HepG2 (cell line): ENCODE measurements at regions not wholly inside any gene's neighbourhood (a gene's known extent, or its start where the extent isn't known, plus 50 kb on each side); places are given as distances from the start of the nearest gene placed in this dataset.

Experiments
- ATAC-seq: fragments of 200-7000 bp; cut with Tn5 transposase; 3 replicates; pipeline ENCODE4 v1.9.1; 2020; ENCODE audit warnings: mild to moderate bottlenecking, moderate library complexity
- BruUV-seq: library from RNA; stranded (reverse); fragments of 400-500 nt; replicated peaks from 2 replicates; lab custom pipeline; 2021; lab: Mats Ljungman, UMichigan
- CTCF ChIA-PET: fragments of 300-600 bp; formaldehyde crosslinking; extraction: SDS; loops from one replicate; lab custom pipeline; 2021; ENCODE audit warnings: low total read pairs, inconsistent platforms, low intra/inter-chr PET ratio; lab: Yijun Ruan, JAX
- POLR2A ChIA-PET: fragments of 350-600 bp; sonication (Branson Sonifier 250); formaldehyde crosslinking; loops from one replicate; lab custom pipeline; 2020; ENCODE audit warnings: antibody characterized with exemption, inconsistent platforms; lab: Yijun Ruan, JAX
- DNase-seq: peaks from one replicate; pipeline ENCODE4 v3.0.0-alpha.2; 2015; ENCODE audit warnings: low spot score
- FAIRE-seq: peaks from 3 replicates; lab custom pipeline; 2011; peaks lifted over from hg19 to GRCh38; lab: Jason Lieb, UNC
- H2AFZ ChIP-seq: one replicate; pipeline ENCODE4 v1.6.1; 2011; ENCODE audit warnings: low read length, inconsistent platforms
- H3K27ac ChIP-seq: fragments of 300-600 bp; 3 replicates; pipeline ENCODE4 v1.8.0; 2011; ENCODE audit warnings: mixed run types, mild to moderate bottlenecking, mixed read lengths, low read length, inconsistent platforms; ENCODE audit not compliant: insufficient read depth; ENCODE audit errors: extremely low read length
- H3K27me3 ChIP-seq, 2 experiments: fragments of 200-600 bp in 1 of 2; 2 replicates in 1 of 2; 3 replicates in 1 of 2; pipeline versions ENCODE4 v1.6.0 to v1.8.0; 2011; ENCODE audit warnings: low read length in 2 of 2, mild to moderate bottlenecking in 2 of 2, moderate library complexity in 2 of 2, inconsistent platforms in 1 of 2; ENCODE audit not compliant: insufficient read depth in 2 of 2, control insufficient read depth in 1 of 2
- H3K36me3 ChIP-seq, 2 experiments: fragments of 200-600 bp in 1 of 2; replicated peaks in 1 of 2; 2 replicates in 1 of 2; 3 replicates in 1 of 2; pipeline versions ENCODE4 v1.5.1 to v1.8.0; 2011; ENCODE audit warnings: low read length in 2 of 2, inconsistent platforms in 1 of 2; ENCODE audit not compliant: insufficient read depth in 2 of 2, control insufficient read depth in 1 of 2
- H3K4me1 ChIP-seq: 2 replicates; pipeline ENCODE4 v1.5.1; 2012; ENCODE audit warnings: low read length, inconsistent platforms; ENCODE audit not compliant: insufficient read depth
- H3K4me2 ChIP-seq: 2 replicates; pipeline ENCODE4 v1.6.0; 2011; ENCODE audit warnings: low read depth, low read length, inconsistent platforms
- H3K4me3 ChIP-seq, 3 experiments: fragments of 200-600 bp in 1 of 3; sonication (generic), shearing (Covaris generic) in 1 of 3; replicated peaks in 1 of 3; 2 replicates each; pipeline ENCODE4 v1.5.1; 2011 to 2016; ENCODE audit warnings: low read length in 3 of 3, inconsistent platforms in 2 of 3, low read depth in 2 of 3, mild to moderate bottlenecking in 2 of 3, control low read depth in 1 of 3, mixed read lengths in 1 of 3; ENCODE audit not compliant: insufficient read depth in 1 of 3
- H3K79me2 ChIP-seq: one replicate; pipeline ENCODE4 v1.6.1; 2011; ENCODE audit warnings: low read length, inconsistent platforms; ENCODE audit not compliant: insufficient read depth
- H3K9ac ChIP-seq: 2 replicates; pipeline ENCODE4 v1.6.0; 2011; ENCODE audit warnings: mild to moderate bottlenecking, low read depth, low read length, inconsistent platforms; ENCODE audit not compliant: insufficient read depth
- H3K9me3 ChIP-seq: 2 replicates; pipeline ENCODE4 v1.5.1; 2012; ENCODE audit warnings: mild to moderate bottlenecking, low read length
- H4K20me1 ChIP-seq: 2 replicates; pipeline ENCODE4 v1.6.0; 2011; ENCODE audit warnings: inconsistent platforms, mild to moderate bottlenecking, low read length, moderate library complexity; ENCODE audit not compliant: insufficient read depth
- ARNTL ChIP-seq: sonication (generic); formaldehyde crosslinking; IDR thresholded peaks from 2 replicates; pipeline ENCODE4 v1.4.0; 2020; ENCODE audit warnings: mild to moderate bottlenecking, missing genetic modification reagents
- HCFC1 ChIP-seq: fragments of 150-350 bp; IDR thresholded peaks from 2 replicates; pipeline ENCODE4 v1.6.1; 2014; ENCODE audit warnings: low read depth, low read length
- MTA1 ChIP-seq: sonication (generic); formaldehyde crosslinking; IDR thresholded peaks from 2 replicates; pipeline ENCODE4 v1.4.0; 2020; ENCODE audit warnings: missing genetic modification reagents, mild to moderate bottlenecking, borderline replicate concordance
- PAX8 ChIP-seq: sonication (generic); formaldehyde crosslinking; IDR thresholded peaks from 2 replicates; pipeline ENCODE4 v1.8.0; 2022; ENCODE audit warnings: mild to moderate bottlenecking, missing genetic modification reagents, borderline replicate concordance
- PHF20 ChIP-seq: sonication (generic); formaldehyde crosslinking; IDR thresholded peaks from 2 replicates; pipeline ENCODE4 v1.5.0; 2020; ENCODE audit warnings: mild to moderate bottlenecking, missing genetic modification reagents
- PLRG1 ChIP-seq: fragments of 450-650 bp; conservative IDR thresholded peaks from 2 replicates; pipeline ENCODE4 v1.6.1; 2016
- RARA ChIP-seq: IDR thresholded peaks from 2 replicates; pipeline ENCODE4 v1.6.1; 2016; ENCODE audit warnings: missing genetic modification reagents, missing compliant biosample characterization
- ZNF224 ChIP-seq: sonication (generic); formaldehyde crosslinking; IDR thresholded peaks from 2 replicates; pipeline ENCODE4 v1.5.0; 2020; ENCODE audit warnings: mild to moderate bottlenecking, missing genetic modification reagents
- ZNF335 ChIP-seq: sonication (generic); formaldehyde crosslinking; IDR thresholded peaks from 2 replicates; pipeline ENCODE4 v1.4.0; 2020; ENCODE audit warnings: missing genetic modification reagents
- ZNF33B ChIP-seq: sonication (generic); formaldehyde crosslinking; IDR thresholded peaks from 2 replicates; pipeline ENCODE4 v1.5.1; 2020; ENCODE audit warnings: mild to moderate bottlenecking, missing genetic modification reagents
- ZNF703 ChIP-seq: sonication (generic); formaldehyde crosslinking; IDR thresholded peaks from 2 replicates; pipeline ENCODE4 v1.5.1; 2020; ENCODE audit warnings: missing genetic modification reagents, mild to moderate bottlenecking, moderate library complexity, borderline replicate concordance
- WGBS: methylation state at CpG from one replicate; pipeline ENCODE4 v1.1.6; 2017; ENCODE audit warnings: low lambda C conversion rate; 5-methylcytosine and 5-hydroxymethylcytosine counted together
- in situ Hi-C: cut with HindIII; loops from 2 replicates; pipeline ENCODE4 v1.10.0; 2017; ENCODE audit warnings: low pct_unique_long_range_greater_than_20kb; ENCODE audit not compliant: extremely low pct_ligation_motif_present
- intact Hi-C: fragments of 100-400 bp; cut with micrococcal nuclease; formaldehyde crosslinking; loops from one replicate; pipeline ENCODE4 v1.10.0; 2022; ENCODE audit not compliant: unreplicated experiment
- TF ChIP-seq, protein P1 (sequence below): sonication (generic); formaldehyde crosslinking; IDR thresholded peaks from 2 replicates; pipeline ENCODE4 v1.8.0; 2023; ENCODE audit warnings: mild to moderate bottlenecking, missing genetic modification reagents
- TF ChIP-seq, protein P2 (sequence below): sonication (generic); formaldehyde crosslinking; conservative IDR thresholded peaks from 2 replicates; pipeline ENCODE4 v1.8.0; 2022; ENCODE audit warnings: low read depth, missing genetic modification reagents
- TF ChIP-seq, protein P3 (sequence below): sonication (generic); formaldehyde crosslinking; IDR thresholded peaks from 2 replicates; pipeline ENCODE4 v1.5.0; 2020; ENCODE audit warnings: missing genetic modification reagents, mild to moderate bottlenecking, borderline replicate concordance
- TF ChIP-seq, protein P4 (sequence below): sonication (generic); formaldehyde crosslinking; IDR thresholded peaks from 2 replicates; pipeline ENCODE4 v1.4.0; 2020; ENCODE audit warnings: missing genetic modification reagents

DNA sequence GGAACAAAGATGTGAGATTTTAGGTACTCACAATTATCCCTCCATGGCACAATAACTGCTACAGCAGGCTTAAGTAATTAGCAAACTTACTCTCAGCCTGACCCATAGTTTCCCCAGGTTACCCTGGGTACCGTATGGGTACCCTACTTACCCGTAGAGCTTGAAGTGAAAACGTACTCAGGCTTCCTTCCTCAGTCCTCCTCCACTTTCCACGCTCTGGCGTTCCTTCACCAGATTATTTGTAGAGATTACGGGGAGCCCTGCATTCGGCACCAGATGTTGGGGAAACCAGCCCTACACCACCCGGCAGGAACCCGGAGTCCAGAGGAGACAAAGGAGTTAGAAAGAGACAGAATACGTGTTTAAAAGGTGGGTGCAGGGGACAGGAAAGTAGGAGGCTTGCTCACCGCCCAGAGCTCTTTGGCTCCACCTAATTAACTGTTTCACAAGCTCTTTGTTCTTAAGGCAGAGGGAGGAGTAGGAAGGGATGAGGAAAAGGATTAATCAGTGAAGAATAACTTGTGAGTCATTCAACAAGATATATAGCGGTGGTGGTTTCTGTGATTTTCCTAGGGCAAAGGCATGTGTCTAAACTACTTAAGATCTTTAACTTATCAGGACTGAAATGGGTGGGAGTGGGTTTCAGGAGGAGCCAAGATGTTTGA lies 1211.2 kb upstream of the TSPY4 start:
- Histone ChIP-seq H3K4me3 (no peak overlapping the region), H3K27ac (no peak overlapping the region), H3K27me3 (no peaks in the 10 kb centered on the region), H3K79me2 (no peaks in the 10 kb centered on the region)
- in situ Hi-C loops = no loop called here
- no peak for ATAC-seq
- FAIRE-seq = no peak
- no peak for TF ChIP-seq PAX8 (CRISPR knock-in tag)
- TF ChIP-seq ARNTL (CRISPR knock-in tag) = no peak
- no peak for TF ChIP-seq ZNF224 (CRISPR knock-in tag)
- TF ChIP-seq PHF20 = no peak
- TF ChIP-seq, protein P1, sequence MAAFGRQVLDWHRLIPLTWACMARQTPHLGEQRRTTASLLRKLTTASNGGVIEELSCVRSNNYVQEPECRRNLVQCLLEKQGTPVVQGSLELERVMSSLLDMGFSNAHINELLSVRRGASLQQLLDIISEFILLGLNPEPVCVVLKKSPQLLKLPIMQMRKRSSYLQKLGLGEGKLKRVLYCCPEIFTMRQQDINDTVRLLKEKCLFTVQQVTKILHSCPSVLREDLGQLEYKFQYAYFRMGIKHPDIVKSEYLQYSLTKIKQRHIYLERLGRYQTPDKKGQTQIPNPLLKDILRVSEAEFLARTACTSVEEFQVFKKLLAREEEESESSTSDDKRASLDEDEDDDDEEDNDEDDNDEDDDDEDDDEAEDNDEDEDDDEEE (CRISPR knock-in tag) = no peak
- no peak for TF ChIP-seq ZNF335 (CRISPR knock-in tag)
- TF ChIP-seq, protein P2, sequence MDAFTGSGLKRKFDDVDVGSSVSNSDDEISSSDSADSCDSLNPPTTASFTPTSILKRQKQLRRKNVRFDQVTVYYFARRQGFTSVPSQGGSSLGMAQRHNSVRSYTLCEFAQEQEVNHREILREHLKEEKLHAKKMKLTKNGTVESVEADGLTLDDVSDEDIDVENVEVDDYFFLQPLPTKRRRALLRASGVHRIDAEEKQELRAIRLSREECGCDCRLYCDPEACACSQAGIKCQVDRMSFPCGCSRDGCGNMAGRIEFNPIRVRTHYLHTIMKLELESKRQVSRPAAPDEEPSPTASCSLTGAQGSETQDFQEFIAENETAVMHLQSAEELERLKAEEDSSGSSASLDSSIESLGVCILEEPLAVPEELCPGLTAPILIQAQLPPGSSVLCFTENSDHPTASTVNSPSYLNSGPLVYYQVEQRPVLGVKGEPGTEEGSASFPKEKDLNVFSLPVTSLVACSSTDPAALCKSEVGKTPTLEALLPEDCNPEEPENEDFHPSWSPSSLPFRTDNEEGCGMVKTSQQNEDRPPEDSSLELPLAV (CRISPR knock-in tag) = no peak
- no peak for TF ChIP-seq RARA
- no peak for TF ChIP-seq MTA1 (CRISPR knock-in tag)
- no peak for TF ChIP-seq ZNF703 (CRISPR knock-in tag)
- TF ChIP-seq ZNF33B (CRISPR knock-in tag) = no peak
- no peak for TF ChIP-seq HCFC1
- TF ChIP-seq, protein P3, sequence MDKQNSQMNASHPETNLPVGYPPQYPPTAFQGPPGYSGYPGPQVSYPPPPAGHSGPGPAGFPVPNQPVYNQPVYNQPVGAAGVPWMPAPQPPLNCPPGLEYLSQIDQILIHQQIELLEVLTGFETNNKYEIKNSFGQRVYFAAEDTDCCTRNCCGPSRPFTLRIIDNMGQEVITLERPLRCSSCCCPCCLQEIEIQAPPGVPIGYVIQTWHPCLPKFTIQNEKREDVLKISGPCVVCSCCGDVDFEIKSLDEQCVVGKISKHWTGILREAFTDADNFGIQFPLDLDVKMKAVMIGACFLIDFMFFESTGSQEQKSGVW (CRISPR knock-in tag) = no peak
- TF ChIP-seq PLRG1 = no peak
- TF ChIP-seq, protein P4, sequence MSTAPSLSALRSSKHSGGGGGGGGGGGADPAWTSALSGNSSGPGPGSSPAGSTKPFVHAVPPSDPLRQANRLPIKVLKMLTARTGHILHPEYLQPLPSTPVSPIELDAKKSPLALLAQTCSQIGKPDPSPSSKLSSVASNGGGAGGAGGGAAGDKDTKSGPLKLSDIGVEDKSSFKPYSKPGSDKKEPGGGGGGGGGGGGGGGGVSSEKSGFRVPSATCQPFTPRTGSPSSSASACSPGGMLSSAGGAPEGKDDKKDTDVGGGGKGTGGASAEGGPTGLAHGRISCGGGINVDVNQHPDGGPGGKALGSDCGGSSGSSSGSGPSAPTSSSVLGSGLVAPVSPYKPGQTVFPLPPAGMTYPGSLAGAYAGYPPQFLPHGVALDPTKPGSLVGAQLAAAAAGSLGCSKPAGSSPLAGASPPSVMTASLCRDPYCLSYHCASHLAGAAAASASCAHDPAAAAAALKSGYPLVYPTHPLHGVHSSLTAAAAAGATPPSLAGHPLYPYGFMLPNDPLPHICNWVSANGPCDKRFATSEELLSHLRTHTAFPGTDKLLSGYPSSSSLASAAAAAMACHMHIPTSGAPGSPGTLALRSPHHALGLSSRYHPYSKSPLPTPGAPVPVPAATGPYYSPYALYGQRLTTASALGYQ (CRISPR knock-in tag) = no peak
- TF ChIP-seq, all 625 proteins: peak for 0
- H3K4me1 ChIP-seq = no peaks in the 10 kb centered on the region
- intact Hi-C loops = no loop called here
- ChIA-PET CTCF (no interaction called here), POLR2A (no interaction called here)
- BruUV-seq = no TSS peak
- WGBS = 22% methylated on average over 4 of the region's 12 CpGs
- no peak overlapping the region for H3K4me2 ChIP-seq
- H3K9ac ChIP-seq = no peak overlapping the region
- no peaks in the 10 kb centered on the region for H3K36me3 ChIP-seq
- no peaks in the 10 kb centered on the region for H3K9me3 ChIP-seq
- H4K20me1 ChIP-seq = no peaks in the 10 kb centered on the region
- no peak for DNase-seq
- H2AFZ ChIP-seq = no peak overlapping the region
